Stimulated activated CD4-positive, alpha-beta T cell treated with anti-CD3 and anti-CD28 coated beads, TNF-alpha, amount 100 ng/mL, for 24 hours (primary cell): ENCODE measurements at regions not wholly inside any gene's neighbourhood (a gene's known extent, or its start where the extent isn't known, plus 50 kb on each side); places are given as distances from the start of the nearest gene placed in this dataset.

ENCODE experiments used
- DNase-seq, 3 experiments: peaks; one replicate each; pipeline ENCODE4 v3.0.0-alpha.2; 2020; ENCODE audit warnings: low read depth in 3 of 3

DNA sequence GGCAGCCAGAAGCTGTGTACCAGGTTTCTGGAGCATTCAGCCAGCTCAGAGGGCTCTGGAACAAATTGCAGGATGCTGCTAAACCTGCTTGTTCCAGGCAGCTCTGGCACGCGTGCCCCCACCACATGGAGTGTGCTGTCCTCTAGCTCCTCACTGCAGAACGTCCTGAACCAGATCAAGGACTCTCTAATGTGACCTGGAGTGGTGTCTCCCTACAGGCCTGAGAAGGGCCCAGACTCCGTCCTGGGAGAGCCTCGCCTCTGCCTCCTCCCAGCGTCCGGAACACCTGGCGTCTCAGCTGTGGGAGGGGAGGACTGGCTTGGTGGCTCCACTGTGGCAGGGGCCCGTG is 115.6 kb upstream of the GPC1 start:
- DNase-seq, result no peak

DNA sequence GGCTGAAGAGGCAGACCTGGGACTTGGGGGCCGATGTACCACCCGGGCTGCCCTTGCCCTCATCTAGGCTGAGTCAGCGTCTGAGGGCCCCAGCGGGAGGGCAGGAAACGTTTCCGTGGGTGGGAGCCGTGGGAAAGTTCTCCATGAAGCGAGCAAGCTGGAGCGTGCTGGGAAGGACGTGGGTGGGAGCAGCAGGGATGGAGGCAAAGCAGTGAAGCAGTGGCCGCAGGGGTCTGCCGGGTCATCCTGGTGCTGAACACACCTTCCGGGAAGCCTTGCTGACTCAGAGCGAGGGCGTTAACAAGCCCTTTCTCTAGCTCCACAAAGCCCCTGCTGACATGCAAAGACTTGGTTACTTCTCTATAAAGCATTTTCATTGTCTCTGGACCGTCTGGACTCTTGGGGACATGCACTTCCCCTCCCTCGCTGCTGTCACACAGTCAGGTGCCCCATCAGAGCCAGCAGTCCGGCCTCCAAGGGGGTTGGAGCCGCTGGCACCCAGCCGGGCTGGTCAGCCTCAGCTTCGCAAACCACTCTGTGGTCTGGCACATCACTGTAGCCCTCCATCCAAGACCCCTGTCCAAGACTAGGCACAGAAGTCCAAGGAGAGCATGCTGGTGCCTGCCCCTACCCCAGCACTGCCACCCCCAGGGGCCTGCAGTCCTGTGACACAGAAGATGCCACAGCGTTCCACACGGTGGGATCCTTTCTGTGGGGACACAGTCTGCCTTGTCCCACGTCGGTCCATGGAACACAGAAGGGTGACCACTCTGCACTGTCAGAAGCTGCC is 115.1 kb upstream of the GPC1 start:
- DNase-seq, result no peak

DNA sequence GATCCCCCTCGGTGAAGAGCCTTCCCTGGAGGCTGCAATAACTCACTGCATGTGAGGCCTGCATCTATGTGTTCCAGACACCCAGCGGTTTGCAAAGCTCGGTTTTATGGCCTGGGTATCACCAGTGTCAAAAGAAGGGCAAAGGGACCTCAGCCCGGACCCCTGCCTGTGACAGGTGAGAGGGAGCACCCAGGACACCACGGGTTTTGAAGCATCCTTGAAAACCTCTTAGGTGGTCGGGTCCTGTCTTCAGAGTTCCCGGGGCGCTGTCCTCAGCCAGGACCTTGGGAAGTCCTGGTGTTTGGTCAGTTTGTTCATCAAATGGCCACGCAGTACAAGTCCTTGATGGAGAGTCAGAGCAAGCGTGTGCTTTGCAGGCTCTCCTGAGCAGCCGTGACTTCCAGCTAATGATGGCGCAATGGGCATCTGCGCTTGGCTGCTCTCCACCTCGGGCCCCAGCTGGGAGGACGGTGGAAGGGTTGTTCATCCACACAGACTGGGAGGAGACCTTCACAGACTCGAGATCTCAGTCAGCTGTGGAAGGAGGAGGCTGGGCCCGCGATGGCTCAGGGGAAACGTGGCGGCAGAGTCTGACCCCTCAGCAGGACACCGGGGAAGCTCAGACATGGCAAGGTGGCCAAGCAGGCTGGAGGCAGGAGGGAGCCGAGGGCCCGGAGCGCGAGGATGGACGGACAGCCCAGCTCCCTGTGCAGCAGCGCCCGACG is 113.1 kb upstream of the GPC1 start:
- no peak for DNase-seq

DNA sequence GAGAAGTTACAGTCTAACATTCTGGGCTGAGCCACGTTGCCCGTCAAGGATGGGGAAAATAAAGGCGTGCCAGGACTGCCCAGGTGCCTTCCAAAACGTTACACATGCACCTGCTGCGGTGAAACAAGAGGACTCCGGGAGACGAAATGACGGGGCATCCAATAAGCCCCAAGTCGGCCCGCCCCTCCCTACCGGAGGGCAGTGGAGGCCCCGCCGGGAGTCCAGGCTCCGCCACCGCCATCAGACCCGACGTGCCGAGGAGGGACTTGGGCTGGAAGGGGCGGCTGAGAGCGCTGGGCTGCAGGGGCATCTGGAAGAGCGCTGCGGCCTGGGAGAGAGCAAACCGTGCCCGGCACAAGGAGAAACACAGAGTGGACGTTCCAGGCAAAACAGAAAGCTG is 112.5 kb upstream of the GPC1 start:
- DNase-seq, result no peak

DNA sequence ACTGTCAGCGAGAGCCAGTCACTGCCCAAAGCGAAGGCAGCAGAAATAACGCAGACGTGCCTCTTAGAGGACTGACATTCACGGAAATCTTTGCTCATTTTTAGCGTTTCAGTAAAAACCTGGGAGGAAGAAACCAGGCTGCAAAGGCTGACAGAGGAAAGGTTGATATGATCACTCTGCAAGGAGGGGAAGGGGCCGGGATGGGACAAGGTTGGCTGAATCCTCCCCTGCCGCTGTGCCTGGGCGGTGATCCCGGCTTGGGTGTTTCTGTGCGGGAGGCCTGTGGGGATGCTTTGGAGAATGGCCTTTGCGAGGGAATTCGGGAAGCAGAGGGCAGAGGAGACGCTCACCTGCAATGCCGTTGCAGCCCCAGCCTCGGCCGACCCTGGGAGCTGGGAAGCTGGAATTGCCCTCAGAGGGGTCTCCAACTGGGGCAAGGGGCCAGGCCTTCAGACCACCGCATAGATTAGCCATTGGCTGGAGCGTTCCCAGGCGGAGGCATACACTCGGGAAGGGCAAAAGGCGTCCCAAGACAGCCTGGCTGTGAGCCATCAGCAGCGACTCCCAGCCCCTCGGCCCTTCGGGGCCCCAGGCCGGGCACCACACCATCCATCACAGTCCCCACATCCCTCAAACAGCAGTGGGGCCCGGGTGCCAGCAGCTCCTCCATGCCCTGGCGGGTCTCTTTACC is 111.7 kb upstream of the GPC1 start:
- DNase-seq, result no peak

DNA sequence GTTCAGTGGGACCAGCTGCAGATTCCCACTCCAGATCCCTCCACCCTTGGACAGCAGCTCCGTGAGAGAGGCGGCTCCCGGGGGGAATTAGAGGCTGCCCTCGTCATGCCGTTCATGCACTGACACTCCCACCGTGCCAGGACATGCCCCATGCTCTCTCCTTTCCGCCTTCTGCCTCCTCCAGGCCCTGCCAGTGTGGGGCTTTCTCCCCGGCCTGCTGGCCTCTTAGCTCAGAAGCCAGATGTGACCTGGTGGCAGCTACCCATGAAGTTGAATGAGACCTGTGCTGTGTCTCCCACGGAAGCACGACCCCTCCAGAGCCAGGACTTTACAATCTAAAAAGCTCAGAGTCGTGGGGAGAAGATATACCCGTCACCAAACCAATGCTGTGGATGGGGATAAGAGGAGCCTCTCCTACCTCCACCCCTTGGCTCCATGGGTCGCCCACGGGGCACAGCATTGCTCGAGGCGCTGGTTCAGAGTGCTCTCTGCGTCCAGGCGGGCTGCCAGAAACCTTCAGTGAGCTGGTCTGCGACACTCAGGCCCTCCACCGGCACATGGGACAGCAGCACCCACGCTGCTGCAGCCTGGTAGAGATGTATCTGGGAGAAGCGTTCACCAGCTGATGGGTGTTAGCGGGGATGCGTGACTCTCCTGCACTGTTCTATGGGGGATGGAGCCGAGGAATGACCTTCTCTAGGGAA is 111.0 kb upstream of the GPC1 start:
- no peak for DNase-seq

DNA sequence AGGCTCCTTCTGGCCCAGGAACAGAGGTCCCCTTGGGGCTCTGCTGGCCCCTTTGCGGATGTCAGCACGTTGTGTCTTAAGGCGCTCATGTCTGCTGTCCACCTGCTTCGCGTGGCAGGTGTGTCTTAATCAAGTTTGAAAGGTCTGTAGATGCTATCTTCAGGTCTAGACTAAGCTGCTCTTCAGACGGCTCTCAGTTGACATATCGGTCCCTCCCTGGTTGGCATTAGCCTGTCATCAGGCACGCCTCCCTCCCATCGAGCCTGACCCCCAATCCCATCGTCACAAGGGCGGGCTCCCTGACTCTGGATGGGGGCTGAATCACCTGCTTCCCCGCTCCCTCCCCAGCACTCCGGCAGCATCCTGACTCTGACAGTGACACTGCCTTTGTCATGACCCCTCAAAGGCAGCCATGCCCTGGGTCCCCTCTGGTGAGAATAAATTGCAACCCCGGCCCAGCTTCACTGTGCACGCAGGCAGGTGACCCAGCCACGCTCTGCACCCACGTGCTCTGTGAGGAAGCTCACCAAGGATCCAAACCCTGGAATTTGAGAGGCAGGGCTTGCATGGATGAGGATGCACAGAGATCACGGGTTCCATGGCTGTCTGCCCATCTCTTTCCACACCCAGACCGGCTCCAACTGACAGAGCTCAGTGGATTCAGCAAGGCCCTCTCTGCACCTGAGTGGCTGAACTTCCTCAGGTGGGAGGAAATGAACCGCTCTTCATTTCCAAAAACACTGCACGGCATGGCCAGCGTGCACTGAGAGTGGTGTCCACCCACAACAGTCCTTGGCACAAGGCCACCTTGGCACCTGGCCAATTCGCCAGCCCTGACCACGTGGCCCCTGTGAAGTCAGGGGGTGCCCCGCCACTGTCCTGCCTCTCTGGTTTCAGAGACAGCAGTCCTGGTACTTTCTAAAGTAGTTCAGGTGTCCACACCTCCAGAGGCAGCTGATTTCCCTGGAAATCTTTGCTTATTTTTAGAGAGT is 110.2 kb upstream of the GPC1 start:
- no peak for DNase-seq

DNA sequence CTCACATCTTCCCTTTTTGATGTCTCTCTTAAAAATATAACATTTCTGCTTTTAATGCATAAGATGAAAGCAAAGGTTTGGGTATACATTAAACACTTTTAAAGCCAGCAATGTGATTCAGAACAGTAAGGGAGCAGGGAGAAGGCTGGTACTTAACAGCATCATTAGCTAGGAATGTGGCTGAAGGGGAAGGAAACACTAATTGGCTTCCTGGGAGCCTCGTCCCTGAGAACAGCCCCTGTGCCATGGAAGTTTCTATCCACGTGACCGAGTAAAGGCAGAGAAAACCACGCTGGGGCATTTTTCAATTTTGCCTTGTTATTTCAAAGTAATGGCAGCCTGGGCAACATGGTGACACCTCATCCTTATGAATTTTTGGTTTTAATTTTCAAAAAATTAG is 109.2 kb upstream of the GPC1 start:
- no peak for DNase-seq

DNA sequence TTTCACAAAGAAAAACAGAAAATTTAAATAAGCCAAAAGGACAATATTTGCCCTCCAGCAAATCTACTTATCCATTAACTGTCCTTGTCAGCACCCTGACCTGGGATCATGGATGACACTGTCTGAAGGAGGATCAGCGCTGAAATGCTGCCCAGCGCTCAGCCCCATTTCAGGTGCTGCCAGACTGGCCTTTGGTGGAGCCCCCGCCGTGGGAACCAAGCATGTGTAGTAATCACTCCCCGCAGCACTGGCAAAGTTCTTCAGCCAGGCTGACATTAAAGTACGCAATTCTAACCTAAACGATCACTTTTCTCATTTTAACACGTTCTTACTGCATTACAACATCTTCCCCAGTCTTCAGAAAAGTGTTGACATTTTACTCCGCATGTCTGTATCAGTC is 108.6 kb upstream of the GPC1 start:
- DNase-seq, result no peak

DNA sequence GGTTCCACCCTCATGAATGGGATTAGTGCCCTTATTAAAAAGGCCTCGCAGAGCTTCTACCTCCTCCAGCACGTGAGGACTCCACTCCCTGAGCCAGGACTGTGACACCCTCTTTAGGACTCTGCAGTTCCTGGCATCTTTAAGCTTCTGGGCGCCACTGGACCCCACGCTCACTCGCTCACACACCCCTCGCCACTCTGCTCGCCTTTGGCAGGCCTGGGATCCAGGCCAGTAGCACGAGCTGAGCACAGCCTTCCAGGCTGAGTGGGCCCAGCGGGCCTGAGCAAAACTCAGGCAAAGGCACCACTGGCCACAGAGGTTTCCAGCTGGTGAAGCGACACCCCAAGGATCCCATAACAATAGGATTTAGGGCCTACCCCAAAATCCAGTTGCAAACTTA is 107.9 kb upstream of the GPC1 start:
- DNase-seq, result no peak

DNA sequence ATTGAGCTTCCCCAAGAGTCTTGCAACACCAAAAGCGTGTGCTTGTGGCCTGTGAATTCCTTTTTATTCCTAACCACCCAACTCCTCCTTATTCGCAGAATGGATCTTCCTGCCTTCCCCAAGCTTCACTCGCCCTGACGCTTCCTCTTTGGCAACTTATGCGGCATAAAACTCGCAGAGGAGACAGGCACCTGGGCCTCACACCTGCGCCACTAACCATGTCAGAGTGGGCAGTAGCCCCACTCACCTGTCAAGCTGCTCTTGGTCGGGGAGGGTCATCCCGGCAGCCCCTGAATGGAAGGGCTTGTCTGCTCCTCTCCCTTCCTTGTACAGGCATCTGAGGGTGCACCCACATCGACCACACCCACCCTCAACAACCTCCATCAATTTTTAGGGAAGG is 106.9 kb upstream of the GPC1 start:
- no peak for DNase-seq

DNA sequence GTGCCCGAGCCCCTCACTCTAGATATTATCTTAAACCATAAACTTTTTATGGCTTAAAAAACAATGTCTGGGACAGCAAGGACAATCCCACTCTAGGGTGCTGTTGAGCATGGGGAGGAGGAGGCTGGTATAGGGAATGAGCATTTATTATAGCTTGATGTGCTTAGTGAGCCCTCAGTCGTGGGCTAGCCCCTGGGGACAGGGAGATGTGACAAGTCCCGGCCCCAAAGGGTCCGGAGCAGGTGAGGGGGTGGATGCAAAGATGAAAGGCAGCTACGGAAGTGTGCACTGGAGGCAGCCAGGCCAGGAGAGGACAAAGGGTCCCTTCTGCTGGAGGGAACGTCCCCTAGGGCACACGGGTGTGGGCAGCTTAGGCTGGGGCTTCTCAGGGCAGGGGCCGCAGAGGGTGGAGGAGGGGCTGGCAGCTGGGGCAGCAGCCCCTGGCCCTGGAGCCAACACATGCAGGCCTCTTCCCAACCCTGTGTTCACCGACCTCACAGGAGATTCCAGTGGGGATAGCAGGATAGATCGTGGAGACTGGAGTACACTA is 106.3 kb upstream of the GPC1 start:
- no peak for DNase-seq

DNA sequence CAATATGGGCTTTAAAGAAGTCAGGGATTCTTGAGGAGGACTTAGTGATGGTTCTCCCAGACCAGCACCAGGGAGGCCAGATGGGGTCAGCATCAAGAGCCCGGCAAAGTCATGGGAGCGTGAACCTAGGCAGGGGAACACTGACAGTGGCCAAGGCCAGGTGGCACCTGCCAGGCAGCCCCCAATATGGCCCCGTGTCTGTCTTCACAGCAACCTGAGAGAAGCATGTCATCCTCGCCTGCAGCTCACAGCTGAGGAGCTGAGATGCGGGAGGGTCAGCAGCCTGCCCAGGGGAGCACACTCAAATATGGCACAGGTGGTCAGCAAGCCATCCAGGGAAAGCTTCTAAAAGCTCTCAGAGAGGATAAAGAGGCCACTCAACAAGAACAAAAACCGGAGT is 105.7 kb upstream of the GPC1 start:
- DNase-seq, result no peak

DNA sequence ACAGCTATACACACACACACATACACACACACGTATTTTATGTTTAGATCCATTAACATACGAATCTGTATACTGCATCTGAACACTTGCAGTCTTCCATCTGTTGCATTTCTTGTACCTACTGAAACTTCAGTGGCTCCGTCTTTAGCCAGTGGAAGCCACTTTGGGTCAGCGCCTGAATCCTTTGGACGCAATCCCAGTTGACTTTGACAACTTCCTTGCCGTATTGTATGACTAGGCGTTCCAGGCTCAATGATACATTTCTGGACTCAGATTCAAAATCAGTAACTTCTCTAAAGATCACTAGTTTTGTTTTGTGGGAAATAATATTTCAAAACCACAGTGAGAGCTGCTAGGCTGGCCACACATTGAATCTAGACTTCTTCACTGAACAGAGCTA is 101.5 kb upstream of the GPC1 start:
- no peak for DNase-seq

DNA sequence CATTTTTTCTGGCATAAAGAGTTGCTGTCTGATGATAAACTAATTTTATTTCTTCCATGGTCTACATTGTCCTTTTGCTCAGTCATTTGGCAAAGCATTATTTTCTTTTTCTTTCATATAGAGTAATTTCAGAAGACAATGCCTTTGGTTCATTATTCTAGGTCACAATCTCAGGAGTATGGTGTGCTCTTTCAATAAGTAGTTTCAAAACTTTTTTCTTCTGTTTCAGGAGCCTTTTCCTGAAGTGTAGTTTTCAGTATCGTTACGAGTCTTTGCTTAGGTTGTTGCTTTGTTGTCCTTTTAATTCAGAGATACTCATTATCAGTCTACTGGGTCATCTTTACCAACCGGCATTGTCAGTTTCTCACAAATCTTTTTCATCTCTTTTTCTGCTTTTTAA is 100.4 kb upstream of the GPC1 start:
- DNase-seq, result no peak

DNA sequence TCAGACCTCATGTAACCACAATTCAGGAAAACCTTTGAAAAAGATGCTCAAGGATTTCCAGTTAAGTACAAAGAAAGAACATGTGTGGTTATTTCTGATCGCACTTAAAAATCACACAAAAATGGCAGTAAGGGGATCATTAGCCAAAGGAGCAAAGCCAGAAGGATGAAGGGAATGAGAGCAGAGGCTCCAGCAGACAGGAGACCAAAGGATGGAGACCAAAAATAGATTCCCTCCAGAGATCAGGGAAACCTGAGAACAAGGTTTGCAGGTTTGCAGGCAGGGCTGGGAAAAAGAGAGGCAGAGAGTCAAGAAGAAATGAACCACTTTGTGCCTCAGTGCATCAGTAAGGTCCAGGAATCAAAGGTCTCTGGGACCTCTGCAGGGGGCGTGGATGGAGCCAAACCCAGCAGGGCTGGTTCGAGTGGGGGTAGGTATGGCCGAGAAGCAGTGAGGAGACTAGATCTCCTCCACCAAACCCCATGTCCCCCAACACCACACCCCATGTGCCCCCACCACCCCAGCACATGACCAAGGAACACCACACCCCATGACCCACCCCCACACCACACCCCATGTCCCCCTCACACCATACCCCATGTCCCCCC is 98.5 kb upstream of the GPC1 start:
- DNase-seq, result no peak

DNA sequence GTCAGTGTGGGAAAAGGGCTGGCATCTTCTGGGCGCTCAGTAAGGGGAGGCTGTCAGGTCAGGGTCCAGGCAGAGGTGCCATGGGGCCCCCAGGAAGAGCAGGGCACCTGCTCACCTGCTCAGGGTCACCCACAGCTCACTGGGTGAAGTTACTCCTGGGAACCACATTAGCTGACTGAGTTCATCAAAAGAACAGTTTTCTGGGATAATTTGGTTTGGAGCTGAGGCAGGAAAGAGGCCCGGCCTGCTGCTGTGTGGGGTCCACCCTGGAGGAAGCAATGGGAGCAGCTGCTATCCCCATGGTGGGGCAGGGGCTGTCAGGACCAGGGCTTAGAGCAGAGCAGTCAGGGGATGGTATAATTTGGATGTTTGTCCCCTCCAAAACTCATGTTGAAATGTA is 97.2 kb upstream of the GPC1 start:
- no peak for DNase-seq

DNA sequence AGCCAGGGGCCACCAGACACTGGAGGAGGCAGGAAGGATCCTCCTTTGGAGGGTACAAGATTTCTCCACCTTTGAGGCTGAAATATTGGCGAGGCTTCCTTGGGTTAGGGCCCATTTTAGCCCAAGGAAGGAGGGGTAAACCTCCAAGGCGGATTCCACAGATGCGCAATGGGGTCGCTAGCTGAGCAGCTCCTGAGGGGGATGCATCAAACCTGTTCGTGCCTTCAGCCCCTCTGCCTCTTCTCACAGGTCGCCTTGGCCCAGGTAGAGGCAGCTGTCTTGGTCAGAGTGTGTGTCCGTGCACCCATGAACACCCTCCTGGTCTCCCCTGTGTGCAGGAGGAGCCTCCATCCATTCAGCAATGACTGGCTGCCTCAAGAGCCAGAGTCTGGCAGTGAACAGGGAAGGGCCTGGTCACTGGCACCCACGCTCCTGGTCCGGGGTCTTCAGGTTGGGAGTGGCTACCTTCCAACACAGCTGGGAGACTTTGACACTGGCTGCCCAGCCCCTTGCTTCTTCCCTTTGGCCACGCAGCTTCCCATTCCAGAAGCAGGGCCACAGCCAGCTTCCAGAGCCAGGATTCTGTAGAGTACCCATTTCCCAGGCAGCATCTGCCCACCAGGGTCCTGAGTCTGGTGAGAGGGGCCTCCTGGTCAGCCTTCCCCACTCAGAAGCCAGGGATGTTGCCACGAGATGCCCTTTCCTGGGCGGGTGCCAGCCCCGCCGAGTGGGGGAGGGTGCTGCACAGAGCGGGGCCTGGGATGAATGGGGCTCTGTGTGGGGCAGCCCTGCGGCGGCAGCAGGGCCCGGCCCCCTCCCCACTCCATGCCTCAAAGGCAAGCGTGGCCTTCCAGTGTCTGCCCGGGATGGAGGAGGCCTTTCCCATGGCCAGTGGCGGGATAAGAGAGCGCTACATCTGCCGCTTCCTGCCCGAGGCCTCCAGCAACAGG is 95.8 kb upstream of the GPC1 start:
- DNase-seq, result no peak

DNA sequence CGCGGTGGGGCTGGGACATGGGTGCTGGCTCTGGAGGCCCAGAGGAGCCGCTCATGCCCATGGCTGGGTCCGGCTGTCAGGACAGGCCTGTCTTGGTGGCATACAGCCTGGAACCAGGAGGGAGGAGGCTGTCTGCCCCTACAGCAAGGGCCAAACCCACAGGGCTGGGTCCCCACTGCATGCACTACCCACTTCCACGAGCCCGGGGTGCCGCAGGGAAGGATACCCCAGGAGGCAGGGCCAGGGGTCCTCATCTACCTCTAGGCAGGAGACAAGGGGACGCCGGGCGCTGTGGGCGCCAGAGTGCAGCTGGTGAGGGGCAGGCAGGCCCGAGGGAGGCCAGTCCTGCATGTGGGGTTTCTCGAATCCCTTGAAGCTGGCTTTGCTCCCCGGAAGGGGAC is 95.1 kb upstream of the GPC1 start:
- no peak for DNase-seq
